ENCODE measurements at regions not wholly inside any gene's neighbourhood (a gene's known extent, or its start where the extent isn't known, plus 50 kb on each side); places are given as distances from the start of the nearest gene placed in this dataset.

GRCh38 chr6:146876271-146877151, 277.7 kb downstream of the ADGB start:
- no peak overlapping the region for H3K4me3 Mint-ChIP-seq (ENCODE audit: low read depth, unreplicated experiment)

DNA sequence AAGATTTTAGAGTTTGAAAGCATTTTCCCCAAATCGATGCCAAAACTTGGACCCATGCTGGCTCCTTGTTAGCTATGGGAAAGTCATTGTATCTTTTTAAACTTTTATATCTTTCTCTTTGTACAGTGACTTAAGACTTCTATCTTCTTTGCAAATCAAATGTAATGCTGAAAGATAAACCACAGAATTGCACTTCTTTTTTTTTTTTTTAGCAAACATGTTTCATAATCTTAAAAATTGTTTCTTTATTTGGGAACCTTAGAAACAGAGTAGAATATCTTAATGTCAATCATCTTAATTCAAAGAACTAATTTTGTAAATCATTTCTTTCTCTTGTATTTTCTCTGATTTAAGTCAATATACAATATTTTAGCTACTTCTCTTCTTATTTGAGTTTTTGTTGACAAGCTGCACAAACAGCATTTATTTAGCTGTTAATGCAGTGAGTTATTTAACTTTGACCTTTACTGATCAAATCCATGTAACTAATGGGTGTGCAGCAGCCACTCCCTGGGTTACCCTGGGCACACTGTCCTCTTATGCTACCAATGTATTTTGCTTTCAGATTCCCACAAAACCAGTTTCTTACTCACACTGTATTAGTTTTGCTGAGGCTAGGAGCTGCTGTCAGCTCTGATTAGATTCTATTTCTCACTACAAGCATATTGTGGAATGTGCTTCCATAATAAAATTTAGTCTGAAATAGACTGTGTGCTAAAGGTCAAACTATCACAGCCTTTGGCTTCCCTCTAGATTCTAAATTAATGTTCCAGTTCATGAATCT, 279.6 kb downstream of the ADGB start:
- no TSS peak for BruUV-seq (replicated peaks)
- peaks cover 25% of the 10 kb centered on the region for H3K4me1 Mint-ChIP-seq (ENCODE audit: low read depth, unreplicated experiment)
- TF ChIP-seq CTCF (IDR thresholded peaks at IDR 0.05; ENCODE audit: unreplicated experiment) = no peak
- H3K36me3 Mint-ChIP-seq (ENCODE audit: insufficient read depth, unreplicated experiment) = no peaks in the 10 kb centered on the region
- H3K27me3 Mint-ChIP-seq (ENCODE audit: unreplicated experiment) = no peaks in the 10 kb centered on the region
- DNase-seq = no peak
- intact Hi-C loops (cut with micrococcal nuclease; ENCODE audit: unreplicated experiment) = no loop called here
- no peak overlapping the region for H3K4me3 Mint-ChIP-seq (ENCODE audit: low read depth, unreplicated experiment)
- no peak overlapping the region for H3K27ac Mint-ChIP-seq (ENCODE audit: unreplicated experiment)
- CTCF ChIA-PET = no interaction called here
- H3K9me3 Mint-ChIP-seq (ENCODE audit: low read depth, unreplicated experiment) = no peaks in the 10 kb centered on the region

More at GRCh38 chr6:146876271-146877151, 277.7 kb downstream of the ADGB start:
- H3K27ac Mint-ChIP-seq (ENCODE audit: unreplicated experiment) = no peak overlapping the region
- H3K9me3 Mint-ChIP-seq (ENCODE audit: low read depth, unreplicated experiment) = no peaks in the 10 kb centered on the region
- CTCF ChIA-PET = no interaction called here
- no peaks in the 10 kb centered on the region for H3K36me3 Mint-ChIP-seq (ENCODE audit: insufficient read depth, unreplicated experiment)
- no peaks in the 10 kb centered on the region for H3K27me3 Mint-ChIP-seq (ENCODE audit: unreplicated experiment)
- BruUV-seq (replicated peaks) = no TSS peak
- DNase-seq = no peak
- intact Hi-C loops (cut with micrococcal nuclease; ENCODE audit: unreplicated experiment) = no loop called here
- peaks cover 28% of the 10 kb centered on the region for H3K4me1 Mint-ChIP-seq (ENCODE audit: low read depth, unreplicated experiment)
- TF ChIP-seq CTCF (IDR thresholded peaks at IDR 0.05; ENCODE audit: unreplicated experiment) = no peak

DNA sequence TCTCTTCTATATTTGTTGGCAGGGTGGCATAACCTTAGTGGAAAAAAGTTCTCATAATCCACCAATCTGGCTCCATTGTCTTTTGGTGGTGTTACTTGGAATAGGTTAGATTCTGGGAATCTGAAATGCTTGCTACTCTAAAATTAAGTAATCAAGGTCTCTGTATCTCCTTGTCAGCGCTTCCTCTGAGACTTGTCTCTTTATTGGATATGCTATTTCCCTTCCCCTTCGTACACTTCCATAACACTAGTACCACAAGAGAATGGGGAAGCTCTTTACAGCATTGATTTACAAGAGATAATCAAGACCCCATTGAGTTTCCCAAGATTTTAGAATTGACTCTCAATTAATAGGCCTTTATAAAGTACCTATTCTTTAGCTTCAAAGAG, 280.2 kb downstream of the ADGB start:
- Mint-ChIP-seq H3K4me3 (ENCODE audit: low read depth, unreplicated experiment) (no peak overlapping the region), H3K27ac (ENCODE audit: unreplicated experiment) (no peak overlapping the region), H3K4me1 (ENCODE audit: low read depth, unreplicated experiment) (peaks cover 25% of the 10 kb centered on the region), H3K9me3 (ENCODE audit: low read depth, unreplicated experiment) (no peaks in the 10 kb centered on the region), H3K27me3 (ENCODE audit: unreplicated experiment) (no peaks in the 10 kb centered on the region), H3K36me3 (ENCODE audit: insufficient read depth, unreplicated experiment) (no peaks in the 10 kb centered on the region)
- no TSS peak for BruUV-seq (replicated peaks)
- TF ChIP-seq CTCF (IDR thresholded peaks at IDR 0.05; ENCODE audit: unreplicated experiment) = no peak
- CTCF ChIA-PET = no interaction called here
- intact Hi-C loops (cut with micrococcal nuclease; ENCODE audit: unreplicated experiment) = no loop called here
- no peak for DNase-seq

DNA sequence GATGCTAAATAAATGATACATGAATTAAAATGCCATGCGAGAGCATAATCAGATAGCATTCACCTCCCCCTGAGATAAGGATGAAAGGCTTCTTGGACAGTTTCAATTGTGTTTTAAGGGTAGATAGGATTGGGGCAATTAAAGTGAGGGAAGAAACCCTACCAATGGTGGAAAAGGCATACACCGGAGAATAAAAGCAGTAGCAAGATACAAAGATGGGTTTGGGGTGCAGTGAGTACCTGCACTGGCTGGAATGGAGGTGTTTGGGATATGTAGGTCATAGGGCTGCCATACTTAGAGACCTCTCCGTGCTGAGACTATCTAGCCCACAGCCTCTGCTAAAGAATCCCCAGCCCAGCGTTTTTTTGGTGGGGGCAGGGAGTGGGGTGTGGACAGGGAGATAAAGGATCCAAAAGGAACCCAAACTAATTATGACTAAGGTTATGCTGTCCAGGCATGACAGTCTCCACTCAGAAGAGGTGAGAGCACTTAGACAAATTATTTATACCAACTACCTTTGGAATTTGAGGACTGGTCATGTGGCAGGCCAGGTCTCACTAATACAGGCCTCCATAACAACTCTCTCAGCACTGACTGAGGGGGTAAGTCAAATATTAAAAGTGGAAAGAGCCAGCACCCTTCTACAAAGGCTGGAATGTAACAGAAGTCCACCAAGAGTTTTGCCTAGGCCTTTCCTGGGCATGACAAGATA, 280.8 kb downstream of the ADGB start:
- H3K27me3 Mint-ChIP-seq (ENCODE audit: unreplicated experiment) = no peaks in the 10 kb centered on the region
- no peak for DNase-seq
- no peak overlapping the region for H3K27ac Mint-ChIP-seq (ENCODE audit: unreplicated experiment)
- TF ChIP-seq CTCF (IDR thresholded peaks at IDR 0.05; ENCODE audit: unreplicated experiment) = no peak
- no peaks in the 10 kb centered on the region for H3K9me3 Mint-ChIP-seq (ENCODE audit: low read depth, unreplicated experiment)
- BruUV-seq (replicated peaks) = no TSS peak
- no peaks in the 10 kb centered on the region for H3K36me3 Mint-ChIP-seq (ENCODE audit: insufficient read depth, unreplicated experiment)
- CTCF ChIA-PET = no interaction called here
- H3K4me1 Mint-ChIP-seq (ENCODE audit: low read depth, unreplicated experiment) = peaks cover 29% of the 10 kb centered on the region
- intact Hi-C loops (cut with micrococcal nuclease; ENCODE audit: unreplicated experiment) = no loop called here
- H3K4me3 Mint-ChIP-seq (ENCODE audit: low read depth, unreplicated experiment) = no peak overlapping the region
